Panc1 (cell line): ENCODE measurements at regions not wholly inside any gene's neighbourhood (a gene's known extent, or its start where the extent isn't known, plus 50 kb on each side); places are given as distances from the start of the nearest gene placed in this dataset.

ENCODE experiments used
- ATAC-seq: fragments of 200-7000 bp; cut with Tn5 transposase; 2 replicates; pipeline ENCODE4 v1.9.1; 2020; ENCODE audit warnings: mild to moderate bottlenecking, moderate library complexity
- BruUV-seq: library from RNA; stranded (reverse); fragments of 400-500 nt; replicated peaks from 2 replicates; lab custom pipeline; 2021; lab: Mats Ljungman, UMichigan
- CTCF ChIA-PET: fragments of 300-600 bp; sonication (Branson Sonifier 250); formaldehyde crosslinking; loops from one replicate; lab custom pipeline; 2022; ENCODE audit warnings: antibody characterized with exemption; lab: Charles Lee
- POLR2A ChIA-PET: fragments of 300-600 bp; sonication (Branson Sonifier 250); formaldehyde crosslinking; loops from one replicate; lab custom pipeline; 2022; ENCODE audit warnings: antibody characterized with exemption; lab: Charles Lee
- DNase-seq: peaks from one replicate; pipeline ENCODE4 v3.0.0-alpha.2; 2010; ENCODE audit warnings: low read depth, low spot score
- H3K27ac ChIP-seq: 2 replicates; pipeline ENCODE4 v1.5.1; 2011; ENCODE audit warnings: mild to moderate bottlenecking, low read length, inconsistent platforms
- H3K27me3 ChIP-seq: fragments of 200-500 bp; sonication (Bioruptor generic); 2 replicates; pipeline ENCODE4 v1.6.0; 2014; ENCODE audit warnings: low read length, inconsistent platforms; ENCODE audit not compliant: control insufficient read depth, insufficient read depth
- H3K36me3 ChIP-seq: fragments of 200-500 bp; sonication (Bioruptor generic); 2 replicates; pipeline ENCODE4 v1.5.1; 2014; ENCODE audit warnings: inconsistent platforms, mild to moderate bottlenecking, low read length, moderate library complexity; ENCODE audit not compliant: control insufficient read depth, insufficient read depth
- H3K4me1 ChIP-seq: 2 replicates; pipeline ENCODE4 v1.5.1; 2011; ENCODE audit warnings: inconsistent platforms, mild to moderate bottlenecking, low read length, moderate library complexity; ENCODE audit not compliant: control insufficient read depth, insufficient read depth
- H3K4me3 ChIP-seq, 2 experiments: 2 replicates each; pipeline ENCODE4 v1.5.1; 2011 to 2012; ENCODE audit warnings: low read depth in 2 of 2, low read length in 2 of 2, mild to moderate bottlenecking in 2 of 2, inconsistent platforms in 1 of 2, moderate library complexity in 1 of 2
- H3K9me3 ChIP-seq: fragments of 200-500 bp; sonication (Bioruptor generic); 2 replicates; pipeline ENCODE4 v1.5.1; 2014; ENCODE audit warnings: low read depth, mild to moderate bottlenecking, inconsistent platforms, low read length, moderate library complexity; ENCODE audit not compliant: control insufficient read depth, insufficient read depth
- POLR2AphosphoS5 ChIP-seq: IDR thresholded peaks from 2 replicates; pipeline ENCODE4 v1.6.1; 2012; ENCODE audit warnings: mild to moderate bottlenecking, low read depth, low read length, moderate library complexity
- SIN3A ChIP-seq: IDR thresholded peaks from 2 replicates; pipeline ENCODE4 v1.6.1; 2012; ENCODE audit warnings: low read depth, mild to moderate bottlenecking, low read length, moderate library complexity, borderline replicate concordance; ENCODE audit not compliant: insufficient read depth
- TCF7L2 ChIP-seq: IDR thresholded peaks from 2 replicates; pipeline ENCODE4 v1.6.1; 2011; ENCODE audit warnings: mild to moderate bottlenecking, low read depth, low read length, inconsistent platforms
- in situ Hi-C: cut with HindIII; loops from 2 replicates; pipeline ENCODE4 v1.10.0; 2016; ENCODE audit warnings: low sequenced_read_pairs, low pct_unique_long_range_greater_than_20kb
- intact Hi-C: fragments of 100-400 bp; cut with micrococcal nuclease; formaldehyde crosslinking; loops from one replicate; pipeline ENCODE4 v1.10.0; 2022; ENCODE audit not compliant: unreplicated experiment
- TF ChIP-seq, protein P1 (sequence below): fragments of 450-650 bp; IDR thresholded peaks from 2 replicates; pipeline ENCODE4 v1.5.1; 2017; ENCODE audit warnings: mild to moderate bottlenecking
- TF ChIP-seq, protein P2 (sequence below), 2 experiments: IDR thresholded peaks; 2 replicates each; pipeline ENCODE4 v1.6.1; 2011 to 2012; ENCODE audit warnings: low read depth in 2 of 2, control low read depth in 1 of 2, low read length in 1 of 2, mild to moderate bottlenecking in 1 of 2, moderate library complexity in 1 of 2; ENCODE audit not compliant: insufficient read depth in 1 of 2

GRCh38 chr3:14334936-14335335 lies 67.5 kb upstream of the SLC6A6 start:
- Histone ChIP-seq H3K27me3 (no peaks in the 10 kb centered on the region), H3K36me3 (no peaks in the 10 kb centered on the region), H3K27ac (no peak overlapping the region), H3K4me1 (peaks cover 5% of the 10 kb centered on the region; the same call in 1 of the 2 replicates), H3K4me3 (no peak overlapping the region), H3K9me3 (no peaks in the 10 kb centered on the region)
- no peak for DNase-seq
- no peak for ATAC-seq
- TF ChIP-seq, protein P1, sequence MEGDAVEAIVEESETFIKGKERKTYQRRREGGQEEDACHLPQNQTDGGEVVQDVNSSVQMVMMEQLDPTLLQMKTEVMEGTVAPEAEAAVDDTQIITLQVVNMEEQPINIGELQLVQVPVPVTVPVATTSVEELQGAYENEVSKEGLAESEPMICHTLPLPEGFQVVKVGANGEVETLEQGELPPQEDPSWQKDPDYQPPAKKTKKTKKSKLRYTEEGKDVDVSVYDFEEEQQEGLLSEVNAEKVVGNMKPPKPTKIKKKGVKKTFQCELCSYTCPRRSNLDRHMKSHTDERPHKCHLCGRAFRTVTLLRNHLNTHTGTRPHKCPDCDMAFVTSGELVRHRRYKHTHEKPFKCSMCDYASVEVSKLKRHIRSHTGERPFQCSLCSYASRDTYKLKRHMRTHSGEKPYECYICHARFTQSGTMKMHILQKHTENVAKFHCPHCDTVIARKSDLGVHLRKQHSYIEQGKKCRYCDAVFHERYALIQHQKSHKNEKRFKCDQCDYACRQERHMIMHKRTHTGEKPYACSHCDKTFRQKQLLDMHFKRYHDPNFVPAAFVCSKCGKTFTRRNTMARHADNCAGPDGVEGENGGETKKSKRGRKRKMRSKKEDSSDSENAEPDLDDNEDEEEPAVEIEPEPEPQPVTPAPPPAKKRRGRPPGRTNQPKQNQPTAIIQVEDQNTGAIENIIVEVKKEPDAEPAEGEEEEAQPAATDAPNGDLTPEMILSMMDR: no peak
- no peak for TF ChIP-seq TCF7L2
- no peak for TF ChIP-seq POLR2AphosphoS5
- no peak for TF ChIP-seq SIN3A
- TF ChIP-seq, protein P2, sequence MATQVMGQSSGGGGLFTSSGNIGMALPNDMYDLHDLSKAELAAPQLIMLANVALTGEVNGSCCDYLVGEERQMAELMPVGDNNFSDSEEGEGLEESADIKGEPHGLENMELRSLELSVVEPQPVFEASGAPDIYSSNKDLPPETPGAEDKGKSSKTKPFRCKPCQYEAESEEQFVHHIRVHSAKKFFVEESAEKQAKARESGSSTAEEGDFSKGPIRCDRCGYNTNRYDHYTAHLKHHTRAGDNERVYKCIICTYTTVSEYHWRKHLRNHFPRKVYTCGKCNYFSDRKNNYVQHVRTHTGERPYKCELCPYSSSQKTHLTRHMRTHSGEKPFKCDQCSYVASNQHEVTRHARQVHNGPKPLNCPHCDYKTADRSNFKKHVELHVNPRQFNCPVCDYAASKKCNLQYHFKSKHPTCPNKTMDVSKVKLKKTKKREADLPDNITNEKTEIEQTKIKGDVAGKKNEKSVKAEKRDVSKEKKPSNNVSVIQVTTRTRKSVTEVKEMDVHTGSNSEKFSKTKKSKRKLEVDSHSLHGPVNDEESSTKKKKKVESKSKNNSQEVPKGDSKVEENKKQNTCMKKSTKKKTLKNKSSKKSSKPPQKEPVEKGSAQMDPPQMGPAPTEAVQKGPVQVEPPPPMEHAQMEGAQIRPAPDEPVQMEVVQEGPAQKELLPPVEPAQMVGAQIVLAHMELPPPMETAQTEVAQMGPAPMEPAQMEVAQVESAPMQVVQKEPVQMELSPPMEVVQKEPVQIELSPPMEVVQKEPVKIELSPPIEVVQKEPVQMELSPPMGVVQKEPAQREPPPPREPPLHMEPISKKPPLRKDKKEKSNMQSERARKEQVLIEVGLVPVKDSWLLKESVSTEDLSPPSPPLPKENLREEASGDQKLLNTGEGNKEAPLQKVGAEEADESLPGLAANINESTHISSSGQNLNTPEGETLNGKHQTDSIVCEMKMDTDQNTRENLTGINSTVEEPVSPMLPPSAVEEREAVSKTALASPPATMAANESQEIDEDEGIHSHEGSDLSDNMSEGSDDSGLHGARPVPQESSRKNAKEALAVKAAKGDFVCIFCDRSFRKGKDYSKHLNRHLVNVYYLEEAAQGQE (IDR thresholded peaks at IDR 0.05; ENCODE audit: insufficient read depth in 1 of 2, low read depth in 2 of 2, low read length in 1 of 2): no peak
- POLR2A ChIA-PET: no interaction called here
- in situ Hi-C loops (no loop called here), intact Hi-C loops (no loop called here)
- CTCF ChIA-PET: no interaction called here
- no TSS peak for BruUV-seq

- Histone ChIP-seq H3K9me3 (no peaks in the 10 kb centered on the region), H3K4me1 (peaks cover 5% of the 10 kb centered on the region; the same call in 1 of the 2 replicates), H3K27me3 (no peaks in the 10 kb centered on the region), H3K36me3 (no peaks in the 10 kb centered on the region), H3K27ac (no peak overlapping the region), H3K4me3 (no peak overlapping the region)
- POLR2A ChIA-PET: interaction anchor here (0.6 kb wide), 2 partner anchors 42 to 459 kb away, joined by 8 read pairs; no protein-coding TSS in a partner anchor
- BruUV-seq: no TSS peak
- TF ChIP-seq POLR2AphosphoS5: no peak
- CTCF ChIA-PET: interaction anchor here (0.6 kb wide), 1 partner anchor 126 kb away, joined by 6 read pairs; no protein-coding TSS in a partner anchor
- intact Hi-C loops (no loop called here), in situ Hi-C loops (no loop called here)
- DNase-seq: no peak
- no peak for ATAC-seq
Observed at GRCh38 chr3:14335774-14336748, 66.3 kb upstream of the SLC6A6 start.
